Testis (tissue), 2 donors: ENCODE measurements at regions not wholly inside any gene's neighbourhood (a gene's known extent, or its start where the extent isn't known, plus 50 kb on each side); places are given as distances from the start of the nearest gene placed in this dataset.

Source experiments
- POLR2A ChIP-seq: fragments of 450-650 bp; IDR thresholded peaks from one replicate; pipeline ENCODE4 v1.6.1; 2017; ENCODE audit warnings: antibody characterized with exemption, mild to moderate bottlenecking, moderate library complexity
- TF ChIP-seq, protein P1 (sequence below), 3 experiments: fragments of 450-650 bp in 2 of 3; fragments of 200-600 bp in 1 of 3; sonication (generic) in 1 of 3; IDR thresholded peaks; one replicate each; pipeline ENCODE4 v1.5.1; 2016 to 2019; ENCODE audit warnings: antibody characterized with exemption in 3 of 3, mild to moderate bottlenecking in 2 of 3, moderate library complexity in 1 of 3

DNA sequence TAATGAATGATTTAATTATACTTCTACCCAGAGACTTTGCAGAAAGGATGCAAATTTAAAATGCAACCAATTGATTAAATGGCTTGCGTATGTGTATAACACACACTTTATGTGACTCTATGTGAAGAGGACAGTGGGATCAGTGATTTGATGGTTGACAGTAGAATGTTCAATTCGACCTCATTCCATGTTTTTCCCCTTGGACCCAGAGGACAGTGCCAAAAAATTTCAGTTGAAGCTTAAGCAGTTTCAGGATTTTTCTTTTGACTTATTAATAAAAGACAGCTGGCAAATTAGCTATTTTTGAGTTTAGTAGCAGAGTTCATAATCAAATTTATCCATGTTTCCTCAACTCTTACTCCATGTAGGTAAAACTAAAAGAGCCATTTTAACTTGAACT, 742.4 kb upstream of the NR2F2 start:
- TF ChIP-seq, protein P1, sequence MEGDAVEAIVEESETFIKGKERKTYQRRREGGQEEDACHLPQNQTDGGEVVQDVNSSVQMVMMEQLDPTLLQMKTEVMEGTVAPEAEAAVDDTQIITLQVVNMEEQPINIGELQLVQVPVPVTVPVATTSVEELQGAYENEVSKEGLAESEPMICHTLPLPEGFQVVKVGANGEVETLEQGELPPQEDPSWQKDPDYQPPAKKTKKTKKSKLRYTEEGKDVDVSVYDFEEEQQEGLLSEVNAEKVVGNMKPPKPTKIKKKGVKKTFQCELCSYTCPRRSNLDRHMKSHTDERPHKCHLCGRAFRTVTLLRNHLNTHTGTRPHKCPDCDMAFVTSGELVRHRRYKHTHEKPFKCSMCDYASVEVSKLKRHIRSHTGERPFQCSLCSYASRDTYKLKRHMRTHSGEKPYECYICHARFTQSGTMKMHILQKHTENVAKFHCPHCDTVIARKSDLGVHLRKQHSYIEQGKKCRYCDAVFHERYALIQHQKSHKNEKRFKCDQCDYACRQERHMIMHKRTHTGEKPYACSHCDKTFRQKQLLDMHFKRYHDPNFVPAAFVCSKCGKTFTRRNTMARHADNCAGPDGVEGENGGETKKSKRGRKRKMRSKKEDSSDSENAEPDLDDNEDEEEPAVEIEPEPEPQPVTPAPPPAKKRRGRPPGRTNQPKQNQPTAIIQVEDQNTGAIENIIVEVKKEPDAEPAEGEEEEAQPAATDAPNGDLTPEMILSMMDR (IDR thresholded peaks at IDR 0.05), result no peak
- TF ChIP-seq POLR2A, result no peak
